GM21576 (cell line): ENCODE measurements at regions not wholly inside any gene's neighbourhood (a gene's known extent, or its start where the extent isn't known, plus 50 kb on each side); places are given as distances from the start of the nearest gene placed in this dataset.

Source experiments
- ATAC-seq: cut with Tn5 transposase; IDR thresholded peaks from one replicate; pipeline ENCODE4 v1.9.1; 2021; ENCODE audit warnings: mild to moderate bottlenecking, moderate library complexity; ENCODE audit not compliant: unreplicated experiment

GRCh38 chr3:144129536-144130214 is 158.1 kb downstream of the DIPK2A start:
- no peak for ATAC-seq

- ATAC-seq = no peak
Observed at GRCh38 chr3:144141074-144141473, 169.5 kb downstream of the DIPK2A start.

- no peak for ATAC-seq
Observed at GRCh38 chr3:144141496-144141895, 169.9 kb downstream of the DIPK2A start.

- ATAC-seq = no peak
Observed at GRCh38 chr3:144142151-144142840, 170.7 kb downstream of the DIPK2A start.

GRCh38 chr3:144148356-144148755 is 176.7 kb downstream of the DIPK2A start:
- ATAC-seq = no peak

- ATAC-seq = no peak
Observed at GRCh38 chr3:144151983-144152382, 180.4 kb downstream of the DIPK2A start.

GRCh38 chr3:144160627-144161026 is 189.0 kb downstream of the DIPK2A start:
- ATAC-seq = no peak

GRCh38 chr3:144162042-144162441 is 190.4 kb downstream of the DIPK2A start:
- no peak for ATAC-seq

- no peak for ATAC-seq
Observed at GRCh38 chr3:144164352-144164751, 192.7 kb downstream of the DIPK2A start.

GRCh38 chr3:144165482-144165881 is 193.9 kb downstream of the DIPK2A start:
- ATAC-seq = no peak

- ATAC-seq = no peak
Observed at GRCh38 chr3:144167634-144168033, 196.0 kb downstream of the DIPK2A start.

- ATAC-seq = no peak
Observed at GRCh38 chr3:144173491-144173890, 201.9 kb downstream of the DIPK2A start.

GRCh38 chr3:144175644-144176425 is 204.2 kb downstream of the DIPK2A start:
- ATAC-seq = no peak

- no peak for ATAC-seq
Observed at GRCh38 chr3:144177649-144178048, 206.0 kb downstream of the DIPK2A start.

- ATAC-seq = no peak
Observed at GRCh38 chr3:144178607-144179006, 207.0 kb downstream of the DIPK2A start.

GRCh38 chr3:144181062-144181461 is 209.4 kb downstream of the DIPK2A start:
- ATAC-seq = no peak

- no peak for ATAC-seq
Observed at GRCh38 chr3:144182501-144182900, 210.9 kb downstream of the DIPK2A start.

GRCh38 chr3:144185276-144185675 is 213.7 kb downstream of the DIPK2A start:
- no peak for ATAC-seq

- ATAC-seq = no peak
Observed at GRCh38 chr3:144187531-144188210, 216.0 kb downstream of the DIPK2A start.

GRCh38 chr3:144189044-144189443 is 217.4 kb downstream of the DIPK2A start:
- ATAC-seq = no peak

- ATAC-seq = no peak
Observed at GRCh38 chr3:144197116-144197515, 225.5 kb downstream of the DIPK2A start.
